ENCODE measurements at regions not wholly inside any gene's neighbourhood (a gene's known extent, or its start where the extent isn't known, plus 50 kb on each side); places are given as distances from the start of the nearest gene placed in this dataset.
"Not testable (repeated sequence)": the region's sequence is repeated elsewhere in the genome, so short reads cannot be mapped to it uniquely, and the experiment has no call there.

DNA sequence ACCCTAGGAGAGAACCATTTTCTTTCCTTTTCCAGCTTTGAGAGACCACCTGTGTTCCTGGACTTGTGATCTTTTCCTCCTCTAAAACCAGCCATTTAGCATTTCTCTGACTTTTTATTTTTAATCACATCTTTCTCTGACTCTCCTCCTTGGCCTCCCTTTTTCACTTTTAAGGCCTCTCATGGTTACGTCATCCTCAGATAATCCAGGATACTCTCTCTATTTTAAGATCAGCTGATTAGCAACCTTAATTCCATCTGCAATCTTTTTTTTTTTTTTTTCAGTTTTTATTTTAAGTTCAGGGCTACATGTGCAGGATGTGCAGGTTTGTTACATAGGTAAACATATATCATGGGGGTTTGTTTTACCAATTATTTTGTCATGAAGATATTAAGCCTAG is 54.0 kb downstream of the RFPL4B start:
- no peak for DNase-seq

- DNase-seq: no peak
These were observed 60.0 kb downstream of the RFPL4B start for GRCh38 chr6:112407101-112407590.

GRCh38 chr6:112408522-112408921 is 61.4 kb downstream of the RFPL4B start:
- no peak for DNase-seq

DNA sequence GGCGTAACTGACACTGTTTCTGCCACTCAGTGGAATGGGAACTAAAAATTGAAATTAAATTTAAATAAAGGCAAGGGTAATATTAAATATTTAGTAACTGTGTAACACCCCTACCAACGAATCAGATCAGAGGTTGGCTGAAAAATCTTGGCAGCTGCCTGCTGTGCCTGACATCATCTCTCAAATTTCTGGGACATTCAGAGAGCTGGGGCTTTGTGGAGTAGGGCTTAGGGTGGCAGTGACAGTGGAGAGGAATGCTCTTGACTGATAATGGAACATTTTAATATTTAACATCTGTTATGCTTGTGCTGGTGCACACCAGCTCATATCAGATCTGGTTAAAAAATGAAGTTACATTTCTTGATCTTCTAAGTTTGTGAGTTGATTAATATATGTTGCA is 62.2 kb downstream of the RFPL4B start:
- DNase-seq: no peak

- DNase-seq: no peak
These were observed 66.7 kb downstream of the RFPL4B start for GRCh38 chr6:112413780-112414179.

- no peak for DNase-seq
These were observed 68.2 kb downstream of the RFPL4B start for GRCh38 chr6:112415366-112415765.

- DNase-seq: no peak
These were observed 69.7 kb downstream of the RFPL4B start for GRCh38 chr6:112416866-112417265.

- not testable (repeated sequence) for DNase-seq
These were observed 79.9 kb downstream of the RFPL4B start for GRCh38 chr6:112427011-112427410.

- DNase-seq: no peak
These were observed 80.4 kb downstream of the RFPL4B start for GRCh38 chr6:112427499-112427898.

DNA sequence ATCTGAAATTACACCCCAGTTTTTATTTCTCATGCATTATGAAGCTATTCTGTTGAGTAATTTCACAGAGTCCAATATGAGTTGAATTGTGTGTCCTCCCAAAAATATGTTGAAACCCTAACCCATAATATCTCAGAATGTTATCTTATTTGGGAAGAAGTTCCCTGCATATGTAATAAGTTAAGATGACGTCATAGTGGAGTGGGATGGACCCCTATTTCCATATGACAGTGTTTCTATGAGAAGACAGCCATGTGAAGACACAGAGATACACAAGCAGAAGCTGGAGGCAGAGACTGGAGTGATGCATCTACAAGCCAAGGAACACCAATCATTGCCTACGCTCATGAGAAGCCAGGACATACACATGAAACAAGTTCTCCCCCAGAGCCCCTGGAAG is 81.3 kb downstream of the RFPL4B start:
- DNase-seq: no peak

DNA sequence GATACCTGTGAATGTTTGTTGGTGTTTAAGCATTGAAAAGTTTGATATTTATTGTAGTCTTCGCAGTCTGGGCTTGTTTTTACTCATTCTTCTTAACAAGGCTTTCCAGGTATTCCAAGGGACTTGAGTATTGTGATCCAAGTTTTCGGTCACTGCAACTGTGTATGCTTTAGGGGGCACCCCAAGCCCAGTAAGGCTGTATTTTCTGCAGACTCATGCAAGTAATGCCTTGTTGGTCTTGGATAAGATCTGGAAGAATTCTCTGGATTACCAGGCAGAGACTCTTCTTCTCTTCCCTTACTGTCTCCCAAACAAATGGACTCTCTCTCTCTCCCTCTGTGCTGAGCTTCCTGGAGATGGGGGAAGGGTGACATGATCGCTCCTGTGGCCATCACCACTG is 82.1 kb downstream of the RFPL4B start:
- DNase-seq: no peak

DNA sequence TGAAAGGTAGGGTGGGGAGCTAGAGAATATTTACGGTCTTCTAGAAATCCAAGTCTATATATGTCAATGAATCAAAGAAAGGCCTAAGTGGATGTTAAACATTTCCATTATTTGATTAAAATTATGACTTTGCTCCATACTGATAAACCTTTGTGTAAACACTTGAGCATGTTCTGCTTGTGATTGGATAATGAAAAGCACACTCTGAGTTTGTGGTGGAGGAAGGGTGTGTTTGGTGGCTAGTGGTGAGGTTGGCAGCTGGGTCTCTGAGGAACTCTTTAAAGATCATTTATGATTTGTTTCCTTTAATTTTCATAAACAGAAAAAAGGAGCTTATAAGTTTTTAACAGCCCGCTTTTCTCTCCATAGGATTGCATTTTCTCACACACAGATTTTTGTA is 84.7 kb downstream of the RFPL4B start:
- no peak for DNase-seq

GRCh38 chr6:112432853-112433252 is 85.7 kb downstream of the RFPL4B start:
- no peak for DNase-seq

DNA sequence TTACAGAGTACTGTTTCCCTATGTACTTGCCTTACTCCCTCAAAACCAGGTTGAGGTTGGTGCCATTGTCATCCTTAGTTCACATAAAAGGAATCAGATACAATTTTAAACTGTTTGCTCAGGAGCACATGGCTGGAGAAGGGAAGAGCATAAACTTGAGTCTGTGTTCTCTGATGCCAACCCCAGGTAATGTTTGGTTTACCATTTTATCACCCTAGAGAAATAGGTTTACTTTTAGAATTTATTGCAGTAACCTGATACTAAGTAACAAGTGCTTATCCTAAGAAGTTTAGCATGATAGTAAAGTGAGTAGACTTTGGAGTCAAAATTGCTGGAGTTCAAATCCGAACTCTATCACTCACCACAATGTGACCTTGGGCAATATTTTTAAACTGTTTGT is 86.3 kb downstream of the RFPL4B start:
- DNase-seq: no peak

GRCh38 chr6:112434896-112435435 is 87.8 kb downstream of the RFPL4B start:
- DNase-seq: no peak

DNA sequence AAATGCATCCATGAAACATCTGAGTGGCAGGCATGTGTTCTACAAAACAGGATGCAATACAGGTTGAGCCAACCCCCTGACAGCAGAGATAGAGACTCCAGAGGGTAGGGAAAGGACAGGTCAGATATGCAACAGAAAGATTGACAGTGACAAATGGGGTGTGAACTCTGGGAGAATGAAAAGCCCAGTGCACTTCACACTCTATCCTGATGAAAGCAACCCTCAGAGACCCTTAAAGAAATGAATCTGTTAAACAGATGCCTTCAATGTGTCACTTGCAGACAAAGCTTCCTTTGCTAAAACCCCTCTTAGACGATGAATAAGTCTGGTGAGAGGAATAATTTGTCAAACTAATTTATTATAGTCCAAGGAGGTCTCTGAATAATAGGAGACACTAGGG is 89.9 kb downstream of the RFPL4B start:
- DNase-seq: no peak

DNA sequence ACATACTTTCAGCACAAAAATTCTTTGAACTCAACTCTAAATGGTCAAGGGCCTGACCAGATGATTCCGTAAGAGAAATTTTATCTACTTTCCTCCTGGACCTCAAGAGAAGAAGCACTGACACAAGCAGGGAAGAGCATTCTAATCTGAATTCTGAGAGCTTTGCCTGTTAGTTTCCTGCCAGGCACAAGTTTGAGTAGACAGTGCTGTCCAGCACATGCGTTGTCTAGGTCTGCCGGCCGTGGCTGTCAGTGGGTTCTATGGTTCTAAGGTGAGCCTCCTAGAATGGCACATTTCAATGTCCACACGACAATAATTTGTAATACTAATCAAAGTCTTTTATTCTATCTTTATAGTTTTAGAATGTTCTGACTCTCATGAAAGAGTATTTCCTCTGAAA is 91.9 kb downstream of the RFPL4B start:
- no peak for DNase-seq

- no peak for DNase-seq
These were observed 92.3 kb downstream of the RFPL4B start for GRCh38 chr6:112439432-112439831.

- no peak for DNase-seq
These were observed 94.5 kb downstream of the RFPL4B start for GRCh38 chr6:112441607-112442006.

DNA sequence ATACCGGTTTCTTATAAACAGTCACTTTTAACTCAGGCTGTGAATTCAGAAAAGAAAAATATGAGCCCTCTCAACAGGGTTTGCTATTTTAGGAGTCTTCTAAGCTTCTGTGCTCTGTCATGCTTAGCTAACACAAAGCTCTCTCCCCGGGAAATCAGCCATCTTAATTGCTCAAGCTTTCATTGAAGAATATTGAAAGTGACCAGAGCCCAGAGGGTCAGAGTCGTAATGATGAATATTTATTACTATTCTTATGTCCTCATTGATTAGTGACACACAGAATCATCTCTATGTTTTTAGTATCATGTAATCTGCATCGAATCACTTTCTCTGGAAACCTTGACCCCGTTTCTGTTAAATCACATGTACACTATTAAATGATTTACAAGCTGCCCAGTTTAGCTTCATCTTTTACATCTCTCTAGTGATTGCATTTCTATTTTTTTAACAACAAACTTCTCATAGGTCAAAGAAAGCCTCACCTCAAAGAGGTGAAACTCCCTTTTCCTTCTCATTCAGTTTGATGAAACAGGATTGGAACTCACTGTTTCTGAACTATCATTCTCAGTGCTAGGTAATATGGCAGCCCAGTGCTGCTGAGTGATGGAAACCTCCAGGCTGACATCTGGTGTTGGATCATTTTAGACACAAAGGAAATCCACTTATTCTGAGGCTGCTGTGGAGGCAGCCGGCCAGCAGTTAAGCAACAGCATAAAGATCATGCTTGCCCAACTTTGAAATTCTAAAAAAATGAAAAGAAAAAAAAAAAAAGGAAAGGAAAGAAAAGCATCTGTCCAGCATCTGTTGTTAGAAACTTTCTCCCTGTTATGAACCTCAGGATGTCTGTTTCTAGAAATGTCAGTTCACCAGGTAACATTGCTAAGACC is 96.3 kb downstream of the RFPL4B start:
- no peak for DNase-seq

DNA sequence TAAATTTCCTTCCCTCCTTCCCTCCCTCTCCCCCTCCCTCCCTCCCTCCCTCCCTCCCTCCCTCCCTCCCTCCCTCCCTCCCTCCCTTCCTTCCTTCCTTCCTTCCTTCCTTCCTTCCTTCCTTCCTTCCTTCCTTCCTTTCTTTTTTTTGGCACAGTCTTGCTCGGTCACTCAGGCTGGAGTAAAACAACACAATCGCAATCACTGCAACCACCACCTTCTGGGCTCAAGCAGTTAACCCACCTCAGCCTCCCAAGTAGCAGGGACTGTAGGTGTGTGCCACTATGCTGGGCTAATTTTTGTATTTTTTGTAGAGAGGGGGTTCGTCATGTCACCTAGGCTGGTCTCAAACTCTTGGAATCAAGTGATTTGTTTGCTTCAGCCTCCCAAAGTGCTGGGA is 101.7 kb downstream of the RFPL4B start:
- DNase-seq: not testable (repeated sequence)

- DNase-seq: no peak
These were observed 103.5 kb downstream of the RFPL4B start for GRCh38 chr6:112450663-112451062.

- DNase-seq: no peak
These were observed 110.8 kb downstream of the RFPL4B start for GRCh38 chr6:112457886-112458285.

- no peak for DNase-seq
These were observed 112.7 kb downstream of the RFPL4B start for GRCh38 chr6:112459758-112460304.
